PC-9 (cell line): ENCODE measurements at regions not wholly inside any gene's neighbourhood (a gene's known extent, or its start where the extent isn't known, plus 50 kb on each side); places are given as distances from the start of the nearest gene placed in this dataset.

Experiments used
- BruUV-seq: library from RNA; stranded (reverse); fragments of 400-500 nt; replicated peaks from 2 replicates; lab custom pipeline; 2021; lab: Mats Ljungman, UMichigan
- CTCF ChIA-PET: fragments of 300-600 bp; sonication (Branson Sonifier 250); formaldehyde crosslinking; loops from one replicate; lab custom pipeline; 2022; ENCODE audit warnings: antibody characterized with exemption; lab: Charles Lee
- POLR2A ChIA-PET: fragments of 300-600 bp; sonication (Branson Sonifier 250); formaldehyde crosslinking; loops from one replicate; lab custom pipeline; 2022; ENCODE audit warnings: antibody characterized with exemption; ENCODE audit not compliant: unreplicated experiment; lab: Charles Lee
- DNase-seq, 2 experiments: peaks; one replicate each; pipeline versions ENCODE4 v3.0.0 to v3.0.0-alpha.2; 2015 to 2022; ENCODE audit warnings: mixed read lengths in 1 of 2
- H2AFZ ChIP-seq: fragments of 200-600 bp; sonication (generic); 2 replicates; pipeline ENCODE4 v1.8.1; 2017; ENCODE audit warnings: antibody characterized with exemption
- H3F3A ChIP-seq: fragments of 200-600 bp; sonication (generic); 2 replicates; pipeline ENCODE4 v1.8.1; 2017; ENCODE audit warnings: antibody characterized with exemption, mild to moderate bottlenecking, low read depth; ENCODE audit not compliant: insufficient read depth
- H3K27ac ChIP-seq: fragments of 200-600 bp; sonication (generic); 2 replicates; pipeline ENCODE4 v1.6.1; 2016; ENCODE audit warnings: mixed run types
- H3K27me3 ChIP-seq: fragments of 200-600 bp; sonication (generic); 2 replicates; pipeline ENCODE4 v1.6.1; 2016; ENCODE audit warnings: low read depth, mixed run types; ENCODE audit not compliant: insufficient read depth
- H3K36me3 ChIP-seq: fragments of 200-600 bp; sonication (generic); 2 replicates; pipeline ENCODE4 v1.6.1; 2016; ENCODE audit warnings: low read depth, mixed run types
- H3K4me1 ChIP-seq: fragments of 200-600 bp; sonication (generic); replicated peaks from 2 replicates; pipeline ENCODE4 v1.6.1; 2016; ENCODE audit warnings: mixed run types; ENCODE audit not compliant: insufficient read depth
- H3K4me2 ChIP-seq: fragments of 200-600 bp; sonication (generic); 2 replicates; pipeline ENCODE4 v1.6.1; 2017; ENCODE audit warnings: mixed run types
- H3K4me3 ChIP-seq: fragments of 200-600 bp; sonication (generic); 2 replicates; pipeline ENCODE4 v1.6.1; 2016; ENCODE audit warnings: mixed run types
- H3K79me2 ChIP-seq: fragments of 200-600 bp; sonication (generic); 2 replicates; pipeline ENCODE4 v1.6.1; 2017; ENCODE audit warnings: low read depth, mixed run types
- H3K9me2 ChIP-seq: fragments of 200-600 bp; sonication (generic); 2 replicates; pipeline ENCODE4 v1.8.1; 2017; ENCODE audit warnings: mild to moderate bottlenecking; ENCODE audit not compliant: insufficient read depth
- H3K9me3 ChIP-seq: fragments of 200-600 bp; sonication (generic); 2 replicates; pipeline ENCODE4 v1.8.1; 2016; ENCODE audit warnings: low read depth; ENCODE audit not compliant: insufficient read depth
- H4K20me1 ChIP-seq: fragments of 200-600 bp; sonication (generic); 2 replicates; pipeline ENCODE4 v1.8.1; 2017; ENCODE audit not compliant: insufficient read depth
- CTCF ChIP-seq: fragments of 200-600 bp; sonication (generic); conservative IDR thresholded peaks from 2 replicates; pipeline ENCODE4 v1.6.1; 2017; ENCODE audit warnings: mixed run types, antibody characterized with exemption, mild to moderate bottlenecking, moderate library complexity
- EZH2 ChIP-seq: fragments of 200-600 bp; sonication (generic); IDR thresholded peaks from 2 replicates; pipeline ENCODE4 v1.8.0; 2017; ENCODE audit warnings: antibody characterized with exemption, low read depth
- intact Hi-C: fragments of 100-400 bp; cut with micrococcal nuclease; formaldehyde crosslinking; loops from one replicate; pipeline ENCODE4 v1.10.0; 2022; ENCODE audit not compliant: unreplicated experiment

DNA sequence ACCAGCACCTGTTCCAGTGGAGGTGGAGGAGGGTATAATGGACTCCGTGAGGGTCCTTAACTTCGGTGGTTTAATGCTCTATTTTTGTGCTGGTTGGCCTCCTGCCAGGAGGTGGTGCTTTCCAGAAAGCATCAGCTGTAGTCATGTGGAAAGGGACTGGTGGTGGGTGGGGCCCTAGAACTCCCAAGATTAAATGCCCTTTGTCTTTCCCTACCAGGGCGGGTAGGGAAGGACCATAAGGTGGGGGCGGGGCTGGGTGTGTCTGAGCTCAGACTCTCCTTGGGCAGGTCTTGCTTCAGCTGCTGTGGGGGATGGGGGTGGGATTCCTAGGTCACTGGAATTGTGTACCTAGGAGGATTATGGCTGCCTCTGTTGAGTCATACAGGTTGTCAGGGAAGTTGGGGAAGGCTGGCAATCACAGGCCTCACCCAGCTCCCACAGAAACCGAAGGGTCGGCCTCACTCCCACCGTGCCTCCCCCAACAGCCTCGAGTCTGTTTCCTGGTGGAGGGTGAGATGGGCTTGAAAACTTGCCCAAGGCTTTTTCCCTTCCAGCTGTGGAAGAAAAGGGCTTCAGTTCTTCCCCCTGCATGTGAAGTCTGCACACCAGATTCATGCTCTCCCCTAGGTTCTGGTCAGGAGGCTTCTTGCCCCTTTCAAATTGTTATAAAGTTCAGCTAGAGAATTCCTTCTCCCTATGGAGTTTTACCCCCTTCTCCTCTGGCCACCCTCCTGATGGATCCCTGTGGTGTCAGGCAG lies 60.3 kb upstream of the CLDN10 start:
- intact Hi-C loops, result loop anchor here (5.0 to 10.0 kb wide), 4 partner anchors 45 to 340 kb away; no protein-coding TSS in a partner anchor
- CTCF ChIA-PET, result interaction anchor here (0.6 kb wide), 1 partner anchor 211 kb away, joined by 4 read pairs; no protein-coding TSS in a partner anchor

DNA sequence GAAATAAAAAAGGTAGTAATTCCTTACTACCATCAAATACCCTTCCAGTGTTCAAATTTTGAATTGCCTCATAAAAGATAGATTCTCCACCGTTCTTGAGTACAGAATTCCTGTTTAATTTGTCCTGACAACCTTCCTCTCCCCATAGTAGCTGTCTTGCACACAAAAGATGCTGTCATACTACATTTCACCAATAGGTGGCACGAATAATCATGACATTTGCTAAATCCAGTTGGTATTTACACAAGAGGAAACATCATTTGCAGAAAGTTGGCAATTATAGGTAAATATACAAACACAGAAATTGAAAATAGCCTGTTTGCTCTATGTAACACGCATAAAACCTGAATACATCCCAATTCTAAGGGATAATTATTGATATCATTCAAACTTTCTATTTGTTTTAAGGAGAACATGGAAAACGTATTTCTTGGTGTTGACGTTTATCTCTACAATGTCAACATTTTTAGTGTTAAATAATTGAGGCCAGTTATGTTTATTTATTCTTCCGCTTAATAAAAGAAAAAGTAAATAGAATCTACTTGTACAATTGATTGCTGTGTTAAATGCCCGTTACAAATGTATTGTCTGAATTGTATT lies 58.3 kb upstream of the CLDN10 start:
- Histone ChIP-seq H2AFZ (no peak overlapping the region), H3K36me3 (no peaks in the 10 kb centered on the region), H3F3A (peaks cover 10% of the 10 kb centered on the region; the same call in 1 of the 2 replicates), H3K4me3 (no peak overlapping the region), H3K79me2 (no peaks in the 10 kb centered on the region), H3K27ac (no peak overlapping the region), H3K9me2 (no peaks in the 10 kb centered on the region), H3K4me1 (peaks cover 16% of the 10 kb centered on the region), H4K20me1 (no peaks in the 10 kb centered on the region), H3K4me2 (no peak overlapping the region), H3K27me3 (no peaks in the 10 kb centered on the region), H3K9me3 (peaks cover 8% of the 10 kb centered on the region; the same call in 1 of the 2 replicates)
- ChIA-PET POLR2A (no interaction called here), CTCF (no interaction called here)
- TF ChIP-seq CTCF, result peak; percentile 93
- no peak for TF ChIP-seq EZH2
- peak in 1 of 2 experiments; percentile 63 for DNase-seq
- no TSS peak for BruUV-seq
- intact Hi-C loops, result loop anchor here (5.0 to 10.0 kb wide), 4 partner anchors 43 to 338 kb away; no protein-coding TSS in a partner anchor

More for the DNA sequence above, 60.3 kb upstream of the CLDN10 start:
- H3F3A ChIP-seq, result peaks cover 10% of the 10 kb centered on the region; the same call in 1 of the 2 replicates
- no peaks in the 10 kb centered on the region for H3K36me3 ChIP-seq
- no TSS peak for BruUV-seq
- peak overlapping the region; percentile 72 for H2AFZ ChIP-seq
- peak; percentile 11 to 81 for DNase-seq
- no peaks in the 10 kb centered on the region for H3K9me2 ChIP-seq
- no peaks in the 10 kb centered on the region for H3K27me3 ChIP-seq
- no peak for TF ChIP-seq EZH2
- TF ChIP-seq CTCF, result no peak
- H4K20me1 ChIP-seq, result no peaks in the 10 kb centered on the region
- POLR2A ChIA-PET, result no interaction called here
- H3K4me3 ChIP-seq, result no peak overlapping the region
- peaks cover 16% of the 10 kb centered on the region for H3K4me1 ChIP-seq
- peak overlapping the region; percentile 48 for H3K4me2 ChIP-seq
- peak overlapping the region; percentile 35 for H3K27ac ChIP-seq
- peaks cover 8% of the 10 kb centered on the region; the same call in 1 of the 2 replicates for H3K9me3 ChIP-seq
- no peaks in the 10 kb centered on the region for H3K79me2 ChIP-seq

DNA sequence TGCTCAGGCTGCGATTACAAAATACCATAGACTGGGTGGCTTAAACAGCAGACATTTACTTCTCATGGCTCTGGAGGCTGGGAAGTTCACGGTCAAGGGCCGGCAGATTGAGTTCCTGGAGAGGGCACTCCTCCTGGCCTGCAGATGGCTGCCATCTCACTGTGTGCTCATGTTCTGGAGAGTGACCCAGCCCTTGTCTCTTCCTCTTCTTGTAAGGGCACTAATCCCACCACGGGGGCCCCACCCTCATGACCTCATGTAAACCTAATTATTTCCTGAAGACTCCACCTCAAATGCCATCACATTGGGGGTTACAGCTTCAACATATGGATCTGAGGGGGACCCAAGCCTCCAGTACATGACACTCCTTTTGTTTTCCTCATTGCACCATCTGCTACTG lies 56.0 kb upstream of the CLDN10 start:
- TF ChIP-seq CTCF, result no peak
- no peak for TF ChIP-seq EZH2
- peaks cover 25% of the 10 kb centered on the region for H3K4me1 ChIP-seq
- DNase-seq, result no peak
- H3K27me3 ChIP-seq, result no peaks in the 10 kb centered on the region
- H3K9me2 ChIP-seq, result no peaks in the 10 kb centered on the region
- H3K4me3 ChIP-seq, result no peak overlapping the region
- BruUV-seq, result no TSS peak
- intact Hi-C loops, result loop anchor here (10.0 kb wide), 1 partner anchor 168 kb away; no protein-coding TSS in a partner anchor
- no peaks in the 10 kb centered on the region for H3K79me2 ChIP-seq
- no peak overlapping the region for H2AFZ ChIP-seq
- no peak overlapping the region for H3K4me2 ChIP-seq
- peaks cover 10% of the 10 kb centered on the region; the same call in 1 of the 2 replicates for H3F3A ChIP-seq
- ChIA-PET POLR2A (interaction anchor here (0.7 kb wide), 1 partner anchor 116 kb away, joined by 9 read pairs; no protein-coding TSS in a partner anchor), CTCF (no interaction called here)
- H3K9me3 ChIP-seq, result peaks cover 8% of the 10 kb centered on the region; the same call in 1 of the 2 replicates
- H4K20me1 ChIP-seq, result no peaks in the 10 kb centered on the region
- H3K36me3 ChIP-seq, result no peaks in the 10 kb centered on the region
- H3K27ac ChIP-seq, result no peak overlapping the region
